Gastroesophageal sphincter (tissue), 4 donors: ENCODE measurements at regions not wholly inside any gene's neighbourhood (a gene's known extent, or its start where the extent isn't known, plus 50 kb on each side); places are given as distances from the start of the nearest gene placed in this dataset.

Experiments
- ATAC-seq: fragments of 150-250 bp; one replicate; pipeline ENCODE4 v1.9.1; 2016; ENCODE audit warnings: mild to moderate bottlenecking, moderate library complexity
- H3K27ac ChIP-seq, 4 donors: fragments of 200-600 bp; sonication (generic) in 3 of 4; 1 replicate in 3 of 4; 2 replicates in 1 of 4; pipeline ENCODE4 v1.5.1; 2016 to 2019
- H3K27me3 ChIP-seq: fragments of 200-600 bp; sonication (generic); one replicate; pipeline ENCODE4 v1.5.1; 2019
- H3K36me3 ChIP-seq, 2 donors: fragments of 200-600 bp; sonication (generic); one replicate each; pipeline ENCODE4 v1.5.1; 2019; ENCODE audit warnings: control low read depth in 1 of 2
- H3K4me1 ChIP-seq, 3 donors: fragments of 200-600 bp; sonication (generic); 1 replicate in 2 of 3; 2 replicates in 1 of 3; pipeline ENCODE4 v1.5.1; 2016 to 2019; ENCODE audit warnings: control low read depth in 2 of 3
- H3K4me3 ChIP-seq, 2 donors: fragments of 200-600 bp; sonication (generic); one replicate each; pipeline ENCODE4 v1.5.1; 2019; ENCODE audit warnings: mild to moderate bottlenecking in 1 of 2, moderate library complexity in 1 of 2
- H3K9me3 ChIP-seq, 3 donors: fragments of 200-600 bp; sonication (generic); one replicate each; pipeline ENCODE4 v1.5.1; 2017 to 2019; ENCODE audit warnings: control low read depth in 2 of 3
- EP300 ChIP-seq: sonication (generic); formaldehyde crosslinking; IDR thresholded peaks from one replicate; pipeline ENCODE4 v1.6.1; 2017; ENCODE audit warnings: antibody characterized with exemption, mild to moderate bottlenecking
- POLR2A ChIP-seq, 2 donors: fragments of 450-650 bp; IDR thresholded peaks; one replicate each; pipeline ENCODE4 v1.6.1; 2017; ENCODE audit warnings: antibody characterized with exemption in 2 of 2, mild to moderate bottlenecking in 2 of 2, moderate library complexity in 1 of 2
- POLR2AphosphoS5 ChIP-seq: sonication (generic); formaldehyde crosslinking; IDR thresholded peaks from one replicate; pipeline ENCODE4 v1.6.1; 2017; ENCODE audit warnings: antibody characterized with exemption
- WGBS, 2 donors: methylation state at CpG; one replicate each; pipeline ENCODE4 v1.1.5; 2018; ENCODE audit warnings: low coverage in 1 of 2; 5-methylcytosine and 5-hydroxymethylcytosine counted together
- TF ChIP-seq, protein P1 (sequence below), 4 experiments: fragments of 200-600 bp in 2 of 4; fragments of 450-650 bp in 2 of 4; sonication (generic) in 1 of 4; IDR thresholded peaks; one replicate each; pipeline ENCODE4 v1.5.1; 2017 to 2019; ENCODE audit warnings: antibody characterized with exemption in 4 of 4, mild to moderate bottlenecking in 2 of 4, moderate library complexity in 2 of 4

- 80% methylated on average over 1 of the region's 6 CpGs; no CpG with 5 or more reads in 1 of the 2 donors for WGBS, 2 donors
- ATAC-seq: no peak
- Histone ChIP-seq H3K36me3 (no peaks in the 10 kb centered on the region), H3K4me1 (no peaks in the 10 kb centered on the region), H3K9me3 (no peaks in the 10 kb centered on the region), H3K4me3 (no peak overlapping the region), H3K27ac (no peak overlapping the region), H3K27me3 (no peaks in the 10 kb centered on the region)
- no peak for TF ChIP-seq EP300
Measured at GRCh38 chrX:30150196-30150895, 65.0 kb upstream of the MAGEB2 start.

GRCh38 chrX:30151964-30152363, 63.4 kb upstream of the MAGEB2 start:
- no peaks in the 10 kb centered on the region for H3K4me1 ChIP-seq
- WGBS, 2 donors: 60 to 83% methylated on average over 1 to 3 of the region's 3 CpGs
- no peak for ATAC-seq
- no peaks in the 10 kb centered on the region for H3K36me3 ChIP-seq
- TF ChIP-seq POLR2A (IDR thresholded peaks at IDR 0.05) (no peak), POLR2AphosphoS5 (no peak), EP300 (no peak)
- TF ChIP-seq, protein P1, sequence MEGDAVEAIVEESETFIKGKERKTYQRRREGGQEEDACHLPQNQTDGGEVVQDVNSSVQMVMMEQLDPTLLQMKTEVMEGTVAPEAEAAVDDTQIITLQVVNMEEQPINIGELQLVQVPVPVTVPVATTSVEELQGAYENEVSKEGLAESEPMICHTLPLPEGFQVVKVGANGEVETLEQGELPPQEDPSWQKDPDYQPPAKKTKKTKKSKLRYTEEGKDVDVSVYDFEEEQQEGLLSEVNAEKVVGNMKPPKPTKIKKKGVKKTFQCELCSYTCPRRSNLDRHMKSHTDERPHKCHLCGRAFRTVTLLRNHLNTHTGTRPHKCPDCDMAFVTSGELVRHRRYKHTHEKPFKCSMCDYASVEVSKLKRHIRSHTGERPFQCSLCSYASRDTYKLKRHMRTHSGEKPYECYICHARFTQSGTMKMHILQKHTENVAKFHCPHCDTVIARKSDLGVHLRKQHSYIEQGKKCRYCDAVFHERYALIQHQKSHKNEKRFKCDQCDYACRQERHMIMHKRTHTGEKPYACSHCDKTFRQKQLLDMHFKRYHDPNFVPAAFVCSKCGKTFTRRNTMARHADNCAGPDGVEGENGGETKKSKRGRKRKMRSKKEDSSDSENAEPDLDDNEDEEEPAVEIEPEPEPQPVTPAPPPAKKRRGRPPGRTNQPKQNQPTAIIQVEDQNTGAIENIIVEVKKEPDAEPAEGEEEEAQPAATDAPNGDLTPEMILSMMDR (IDR thresholded peaks at IDR 0.05): no peak
- no peak overlapping the region for H3K27ac ChIP-seq
- H3K27me3 ChIP-seq: no peaks in the 10 kb centered on the region
- H3K9me3 ChIP-seq: no peaks in the 10 kb centered on the region
- no peak overlapping the region for H3K4me3 ChIP-seq

- TF ChIP-seq EP300 (no peak), POLR2A (IDR thresholded peaks at IDR 0.05) (no peak), POLR2AphosphoS5 (no peak)
- Histone ChIP-seq H3K27me3 (no peaks in the 10 kb centered on the region), H3K4me1 (no peaks in the 10 kb centered on the region), H3K4me3 (no peak overlapping the region), H3K36me3 (no peaks in the 10 kb centered on the region), H3K9me3 (no peaks in the 10 kb centered on the region), H3K27ac (no peak overlapping the region)
- WGBS, 2 donors: 64% methylated on average over 3 of the region's 7 CpGs; no CpG with 5 or more reads in 1 of the 2 donors
- no peak for ATAC-seq
Measured at GRCh38 chrX:30153175-30153880, 62.0 kb upstream of the MAGEB2 start.

- ATAC-seq: no peak
- no peak for TF ChIP-seq POLR2A (IDR thresholded peaks at IDR 0.05)
- TF ChIP-seq EP300: no peak
- TF ChIP-seq, protein P1 (IDR thresholded peaks at IDR 0.05): no peak
- TF ChIP-seq POLR2AphosphoS5: no peak
- Histone ChIP-seq H3K4me1 (no peaks in the 10 kb centered on the region), H3K9me3 (no peaks in the 10 kb centered on the region), H3K27ac (no peak overlapping the region), H3K4me3 (no peak overlapping the region), H3K27me3 (no peaks in the 10 kb centered on the region), H3K36me3 (no peaks in the 10 kb centered on the region)
- 64% methylated on average over 2 of the region's 4 CpGs; no CpG with 5 or more reads in 1 of the 2 donors for WGBS, 2 donors
Measured at GRCh38 chrX:30153881-30154260, 61.5 kb upstream of the MAGEB2 start.

DNA sequence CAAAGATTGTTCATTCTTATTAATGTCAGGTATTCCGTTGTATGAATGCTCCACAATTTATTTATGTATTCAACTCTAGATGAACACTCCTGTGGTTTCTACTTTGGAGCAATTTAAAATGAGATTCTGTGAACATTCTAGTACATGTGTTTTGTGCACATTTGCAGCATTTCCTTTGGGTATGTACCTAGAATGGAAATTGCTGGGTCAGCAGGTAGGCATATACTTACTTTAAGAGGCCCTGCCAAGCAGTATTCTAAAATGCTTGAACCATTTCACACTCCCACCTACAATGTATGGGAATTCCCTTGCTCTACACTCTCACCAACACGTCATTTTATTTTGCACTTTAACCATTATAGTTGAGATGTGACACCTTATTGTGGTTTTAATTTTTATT, 59.4 kb upstream of the MAGEB2 start:
- no peaks in the 10 kb centered on the region for H3K4me1 ChIP-seq
- ATAC-seq: no peak
- 63 to 83% methylated on average over 1 of the region's 2 CpGs for WGBS, 2 donors
- no peak overlapping the region for H3K4me3 ChIP-seq
- no peaks in the 10 kb centered on the region for H3K9me3 ChIP-seq
- no peak for TF ChIP-seq POLR2A (IDR thresholded peaks at IDR 0.05)
- no peak for TF ChIP-seq EP300
- TF ChIP-seq, protein P1 (IDR thresholded peaks at IDR 0.05): no peak
- TF ChIP-seq POLR2AphosphoS5: no peak
- no peak overlapping the region for H3K27ac ChIP-seq
- H3K27me3 ChIP-seq: no peaks in the 10 kb centered on the region
- H3K36me3 ChIP-seq: no peaks in the 10 kb centered on the region
